NCI-H2029 (cell line): ENCODE measurements at regions not wholly inside any gene's neighbourhood (a gene's known extent, or its start where the extent isn't known, plus 50 kb on each side); places are given as distances from the start of the nearest gene placed in this dataset.
"Not testable (repeated sequence)": the region's sequence is repeated elsewhere in the genome, so short reads cannot be mapped to it uniquely, and the experiment has no call there.

Experiments used
- DNase-seq: peaks from one replicate; lab custom pipeline; 2025; lab: John Stamatoyannopoulos, UW

- DNase-seq = no peak
These were observed 288.8 kb downstream of the LTN1 start for GRCh38 chr21:28703861-28704260.

GRCh38 chr21:28699596-28700259, 292.9 kb downstream of the LTN1 start:
- DNase-seq = no peak

GRCh38 chr21:28699186-28699585, 293.5 kb downstream of the LTN1 start:
- no peak for DNase-seq

GRCh38 chr21:28696844-28697410, 295.8 kb downstream of the LTN1 start:
- no peak for DNase-seq

- DNase-seq = no peak
These were observed 299.2 kb downstream of the LTN1 start for GRCh38 chr21:28693476-28693875.

- DNase-seq = no peak
These were observed 302.5 kb downstream of the LTN1 start for GRCh38 chr21:28690196-28690595.

- no peak for DNase-seq
These were observed 304.3 kb downstream of the LTN1 start for GRCh38 chr21:28688381-28688780.

GRCh38 chr21:28687586-28687985, 305.1 kb downstream of the LTN1 start:
- DNase-seq = no peak

- no peak for DNase-seq
These were observed 308.5 kb downstream of the LTN1 start for GRCh38 chr21:28683982-28684752.

GRCh38 chr21:28682884-28683283, 309.8 kb downstream of the LTN1 start:
- DNase-seq = not testable (repeated sequence)

- not testable (repeated sequence) for DNase-seq
These were observed 315.6 kb downstream of the LTN1 start for GRCh38 chr21:28677096-28677495.

- DNase-seq = no peak
These were observed 317.2 kb downstream of the LTN1 start for GRCh38 chr21:28675331-28676041.

GRCh38 chr21:28674763-28675162, 317.9 kb downstream of the LTN1 start:
- DNase-seq = no peak

GRCh38 chr21:28671549-28672195, 321.0 kb downstream of the LTN1 start:
- DNase-seq = no peak

- DNase-seq = no peak
These were observed 322.6 kb downstream of the LTN1 start for GRCh38 chr21:28669971-28670653.

- DNase-seq = no peak
These were observed 323.4 kb downstream of the LTN1 start for GRCh38 chr21:28669321-28669720.

GRCh38 chr21:28663754-28664153, 328.9 kb downstream of the LTN1 start:
- no peak for DNase-seq

GRCh38 chr21:28663111-28663693, 329.5 kb downstream of the LTN1 start:
- DNase-seq = no peak

- no peak for DNase-seq
These were observed 335.1 kb downstream of the LTN1 start for GRCh38 chr21:28657566-28657965.

GRCh38 chr21:28655471-28655870, 337.2 kb downstream of the LTN1 start:
- no peak for DNase-seq

GRCh38 chr21:28654406-28654805, 338.3 kb downstream of the LTN1 start:
- no peak for DNase-seq
